ENCODE measurements at regions not wholly inside any gene's neighbourhood (a gene's known extent, or its start where the extent isn't known, plus 50 kb on each side); places are given as distances from the start of the nearest gene placed in this dataset.
"Not testable (repeated sequence)": the region's sequence is repeated elsewhere in the genome, so short reads cannot be mapped to it uniquely, and the experiment has no call there.

DNA sequence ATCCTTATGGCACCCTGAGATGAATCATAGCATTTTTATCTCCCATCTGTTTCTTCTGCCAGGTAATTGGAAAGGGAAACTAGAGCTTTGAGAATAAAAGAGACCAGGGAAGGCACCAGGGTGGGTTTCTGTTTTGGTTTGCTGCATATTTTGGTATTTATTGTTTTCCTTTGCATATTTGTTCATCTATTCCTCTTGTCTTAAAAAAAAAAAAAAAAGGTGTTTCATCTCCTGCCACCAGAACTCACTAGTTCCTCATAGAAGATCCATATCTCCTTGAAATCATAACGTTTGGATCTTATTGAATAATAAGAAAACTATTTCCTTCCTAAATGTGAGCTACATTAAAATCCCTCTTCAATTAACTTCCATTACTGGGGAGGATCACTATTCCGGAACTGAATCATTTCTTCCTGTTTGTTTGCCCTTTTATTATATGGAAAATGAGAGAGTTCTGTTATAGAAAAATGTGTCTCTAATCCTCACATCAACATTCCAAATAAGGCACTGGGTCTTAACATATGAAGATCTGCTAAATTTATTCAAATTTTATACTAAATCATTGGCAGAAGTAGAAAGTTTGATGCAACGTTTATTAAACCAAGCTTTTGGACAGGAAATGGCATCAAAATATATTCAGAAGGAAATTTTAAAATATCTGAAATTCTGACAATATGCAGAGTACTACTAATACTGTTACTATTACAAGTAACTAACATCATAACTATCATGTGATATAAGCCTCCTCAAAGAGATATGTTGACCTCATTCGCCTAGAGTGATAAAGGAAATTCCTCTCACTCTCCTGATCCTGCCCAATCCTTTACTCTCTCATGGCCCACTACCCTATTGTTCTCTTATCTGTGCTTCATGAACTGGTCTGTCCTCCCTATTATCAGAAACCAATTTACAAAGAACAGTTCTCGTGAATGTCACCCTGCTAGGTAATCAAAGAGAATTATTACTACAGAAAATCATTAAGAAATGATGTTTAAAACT, 229.4 kb upstream of the RSPO3 start:
- Histone ChIP-seq H3K79me2 (ENCODE audit: control insufficient read depth, low read length) (no peaks in the 10 kb centered on the region), H3K9me2 (replicated peaks; ENCODE audit: control insufficient read depth, low read length) (no peaks in the 10 kb centered on the region), H3K4me3 (ENCODE audit: low read length) (no peak overlapping the region), H3K4me2 (ENCODE audit: low read length) (no peak overlapping the region), H3K27me3 (ENCODE audit: control insufficient read depth, low read length) (no peaks in the 10 kb centered on the region), H4K20me1 (ENCODE audit: control insufficient read depth, insufficient read depth, low read depth, low read length) (no peaks in the 10 kb centered on the region), H3K4me1 (ENCODE audit: control insufficient read depth, low read length) (no peaks in the 10 kb centered on the region), H3K27ac (ENCODE audit: low read depth, low read length) (no peak overlapping the region), H3K9me3 (ENCODE audit: control insufficient read depth, insufficient read depth, low read length) (no peaks in the 10 kb centered on the region), H3F3A (ENCODE audit: control insufficient read depth, insufficient read depth) (no peaks in the 10 kb centered on the region), H3K36me3 (ENCODE audit: control insufficient read depth, low read length) (no peaks in the 10 kb centered on the region)
- TF ChIP-seq EZH2phosphoT487 (IDR thresholded peaks at IDR 0.05; ENCODE audit: borderline replicate concordance, low read length), result no peak
- TF ChIP-seq, protein P1, sequence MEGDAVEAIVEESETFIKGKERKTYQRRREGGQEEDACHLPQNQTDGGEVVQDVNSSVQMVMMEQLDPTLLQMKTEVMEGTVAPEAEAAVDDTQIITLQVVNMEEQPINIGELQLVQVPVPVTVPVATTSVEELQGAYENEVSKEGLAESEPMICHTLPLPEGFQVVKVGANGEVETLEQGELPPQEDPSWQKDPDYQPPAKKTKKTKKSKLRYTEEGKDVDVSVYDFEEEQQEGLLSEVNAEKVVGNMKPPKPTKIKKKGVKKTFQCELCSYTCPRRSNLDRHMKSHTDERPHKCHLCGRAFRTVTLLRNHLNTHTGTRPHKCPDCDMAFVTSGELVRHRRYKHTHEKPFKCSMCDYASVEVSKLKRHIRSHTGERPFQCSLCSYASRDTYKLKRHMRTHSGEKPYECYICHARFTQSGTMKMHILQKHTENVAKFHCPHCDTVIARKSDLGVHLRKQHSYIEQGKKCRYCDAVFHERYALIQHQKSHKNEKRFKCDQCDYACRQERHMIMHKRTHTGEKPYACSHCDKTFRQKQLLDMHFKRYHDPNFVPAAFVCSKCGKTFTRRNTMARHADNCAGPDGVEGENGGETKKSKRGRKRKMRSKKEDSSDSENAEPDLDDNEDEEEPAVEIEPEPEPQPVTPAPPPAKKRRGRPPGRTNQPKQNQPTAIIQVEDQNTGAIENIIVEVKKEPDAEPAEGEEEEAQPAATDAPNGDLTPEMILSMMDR (IDR thresholded peaks at IDR 0.05; ENCODE audit: low read depth, low read length, poor library complexity, severe bottlenecking), result no peak

GRCh38 chr6:126890055-126890454, 228.4 kb upstream of the RSPO3 start:
- H3K9me3 ChIP-seq (ENCODE audit: control insufficient read depth, insufficient read depth, low read length), result no peaks in the 10 kb centered on the region
- no peaks in the 10 kb centered on the region for H3K27me3 ChIP-seq (ENCODE audit: control insufficient read depth, low read length)
- no peaks in the 10 kb centered on the region for H3F3A ChIP-seq (ENCODE audit: control insufficient read depth, insufficient read depth)
- H4K20me1 ChIP-seq (ENCODE audit: control insufficient read depth, insufficient read depth, low read depth, low read length), result no peaks in the 10 kb centered on the region
- no peaks in the 10 kb centered on the region for H3K36me3 ChIP-seq (ENCODE audit: control insufficient read depth, low read length)
- H3K27ac ChIP-seq (ENCODE audit: low read depth, low read length), result no peak overlapping the region
- no peaks in the 10 kb centered on the region for H3K9me2 ChIP-seq (replicated peaks; ENCODE audit: control insufficient read depth, low read length)
- H3K4me1 ChIP-seq (ENCODE audit: control insufficient read depth, low read length), result no peaks in the 10 kb centered on the region
- TF ChIP-seq, protein P1 (IDR thresholded peaks at IDR 0.05; ENCODE audit: low read depth, low read length, poor library complexity, severe bottlenecking), result no peak
- no peak for TF ChIP-seq EZH2phosphoT487 (IDR thresholded peaks at IDR 0.05; ENCODE audit: borderline replicate concordance, low read length)
- H3K79me2 ChIP-seq (ENCODE audit: control insufficient read depth, low read length), result no peaks in the 10 kb centered on the region
- H3K4me2 ChIP-seq (ENCODE audit: low read length), result no peak overlapping the region
- no peak overlapping the region for H3K4me3 ChIP-seq (ENCODE audit: low read length)

DNA sequence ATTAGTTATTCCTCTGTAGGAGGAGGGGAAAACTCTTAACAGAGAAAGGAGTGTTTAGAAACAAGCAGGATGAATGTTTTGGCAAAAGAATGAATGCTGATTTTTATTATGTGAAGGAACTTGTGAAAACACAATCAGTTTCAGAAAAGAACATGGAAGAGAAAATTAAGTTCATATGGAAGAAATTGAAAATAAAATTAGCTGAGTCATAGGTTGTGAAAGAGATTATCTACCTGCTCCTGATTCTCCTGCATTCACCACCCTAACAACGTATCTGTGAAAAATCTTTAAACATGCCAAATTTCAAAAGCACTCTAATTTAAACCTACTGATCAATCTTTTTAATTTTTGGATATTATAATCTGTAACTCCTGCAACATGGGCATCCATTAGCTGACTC, 227.3 kb upstream of the RSPO3 start:
- no peaks in the 10 kb centered on the region for H3K9me3 ChIP-seq (ENCODE audit: control insufficient read depth, insufficient read depth, low read length)
- H3K4me1 ChIP-seq (ENCODE audit: control insufficient read depth, low read length), result no peaks in the 10 kb centered on the region
- no peak overlapping the region for H3K4me3 ChIP-seq (ENCODE audit: low read length)
- H3F3A ChIP-seq (ENCODE audit: control insufficient read depth, insufficient read depth), result no peaks in the 10 kb centered on the region
- TF ChIP-seq EZH2phosphoT487 (IDR thresholded peaks at IDR 0.05; ENCODE audit: borderline replicate concordance, low read length), result no peak
- TF ChIP-seq, protein P1 (IDR thresholded peaks at IDR 0.05; ENCODE audit: low read depth, low read length, poor library complexity, severe bottlenecking), result no peak
- no peak overlapping the region for H3K4me2 ChIP-seq (ENCODE audit: low read length)
- no peaks in the 10 kb centered on the region for H4K20me1 ChIP-seq (ENCODE audit: control insufficient read depth, insufficient read depth, low read depth, low read length)
- no peaks in the 10 kb centered on the region for H3K36me3 ChIP-seq (ENCODE audit: control insufficient read depth, low read length)
- no peaks in the 10 kb centered on the region for H3K27me3 ChIP-seq (ENCODE audit: control insufficient read depth, low read length)
- no peaks in the 10 kb centered on the region for H3K9me2 ChIP-seq (replicated peaks; ENCODE audit: control insufficient read depth, low read length)
- no peaks in the 10 kb centered on the region for H3K79me2 ChIP-seq (ENCODE audit: control insufficient read depth, low read length)
- H3K27ac ChIP-seq (ENCODE audit: low read depth, low read length), result no peak overlapping the region

- H3K27ac ChIP-seq (ENCODE audit: low read depth, low read length); H3K79me2 ChIP-seq (ENCODE audit: control insufficient read depth, low read length); H3K27me3 ChIP-seq (ENCODE audit: control insufficient read depth, low read length); H3K4me3 ChIP-seq (ENCODE audit: low read length); H3K9me2 ChIP-seq (replicated peaks; ENCODE audit: control insufficient read depth, low read length); H4K20me1 ChIP-seq (ENCODE audit: control insufficient read depth, insufficient read depth, low read depth, low read length); H3K9me3 ChIP-seq (ENCODE audit: control insufficient read depth, insufficient read depth, low read length); H3K4me2 ChIP-seq (ENCODE audit: low read length); H3K4me1 ChIP-seq (ENCODE audit: control insufficient read depth, low read length); H3F3A ChIP-seq (ENCODE audit: control insufficient read depth, insufficient read depth); H3K36me3 ChIP-seq (ENCODE audit: control insufficient read depth, low read length): not testable (repeated sequence)
Measured at GRCh38 chr6:126892869-126893268, 225.6 kb upstream of the RSPO3 start.
